HG03354 (cell line): ENCODE measurements at regions not wholly inside any gene's neighbourhood (a gene's known extent, or its start where the extent isn't known, plus 50 kb on each side); places are given as distances from the start of the nearest gene placed in this dataset.

Source experiments
- ATAC-seq: cut with Tn5 transposase; IDR thresholded peaks from one replicate; pipeline ENCODE4 v1.9.1; 2021; ENCODE audit warnings: mild to moderate bottlenecking; ENCODE audit not compliant: unreplicated experiment, poor library complexity, severe bottlenecking

DNA sequence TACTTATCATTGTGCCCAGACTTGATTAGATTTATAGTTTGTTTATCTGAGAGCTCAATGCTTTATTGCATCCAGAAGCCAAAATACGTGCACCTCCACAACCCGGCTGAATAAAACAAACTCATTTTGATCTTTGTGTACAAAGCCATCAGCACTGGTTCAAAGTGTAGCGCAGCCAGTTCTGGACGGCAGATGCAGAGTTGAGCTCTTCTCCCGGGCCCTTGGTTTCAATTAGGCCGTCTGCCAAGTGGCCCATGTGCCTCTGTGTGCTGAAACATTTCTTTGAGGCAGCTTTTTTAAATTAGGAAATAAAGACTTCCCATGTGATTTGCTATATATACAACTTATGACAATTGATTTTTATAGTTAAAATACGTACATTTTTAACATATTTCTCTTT, 96.2 kb upstream of the RSPO3 start:
- ATAC-seq: no peak

DNA sequence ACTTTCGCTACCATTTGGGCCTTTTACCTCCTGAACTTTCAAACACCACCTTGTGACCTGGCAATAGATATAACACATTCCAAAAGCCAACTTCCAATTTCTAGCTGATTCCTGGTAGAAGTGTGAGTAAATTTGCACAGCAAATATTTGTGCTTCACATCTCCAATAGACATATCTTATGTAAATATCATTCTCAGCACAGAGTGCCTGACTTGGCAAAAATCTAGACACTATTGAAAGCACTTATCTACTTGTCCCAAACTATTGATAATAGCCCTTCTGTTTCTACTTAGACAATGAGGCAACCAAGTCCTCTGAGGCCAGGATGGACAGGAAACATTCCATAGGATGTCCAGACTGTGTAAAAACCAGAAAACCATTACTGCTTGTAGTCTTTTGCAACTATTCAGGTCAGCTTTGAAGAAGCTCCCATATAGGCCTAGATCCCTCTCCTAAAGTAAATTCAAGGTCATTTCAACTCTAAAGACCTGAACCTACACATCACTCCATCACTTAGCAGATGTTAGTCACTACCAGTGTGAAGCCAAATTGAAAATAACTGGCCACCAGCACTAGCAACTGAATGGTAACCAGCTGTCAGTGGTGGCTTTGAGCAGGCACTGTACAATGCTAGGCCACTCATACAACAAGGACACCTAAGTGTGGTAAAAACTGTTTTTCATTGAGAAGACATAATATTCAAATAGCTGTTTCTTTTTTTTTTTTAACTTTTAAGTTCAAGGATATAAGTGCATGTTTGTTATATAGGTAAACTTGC, 95.3 kb upstream of the RSPO3 start:
- ATAC-seq: no peak

DNA sequence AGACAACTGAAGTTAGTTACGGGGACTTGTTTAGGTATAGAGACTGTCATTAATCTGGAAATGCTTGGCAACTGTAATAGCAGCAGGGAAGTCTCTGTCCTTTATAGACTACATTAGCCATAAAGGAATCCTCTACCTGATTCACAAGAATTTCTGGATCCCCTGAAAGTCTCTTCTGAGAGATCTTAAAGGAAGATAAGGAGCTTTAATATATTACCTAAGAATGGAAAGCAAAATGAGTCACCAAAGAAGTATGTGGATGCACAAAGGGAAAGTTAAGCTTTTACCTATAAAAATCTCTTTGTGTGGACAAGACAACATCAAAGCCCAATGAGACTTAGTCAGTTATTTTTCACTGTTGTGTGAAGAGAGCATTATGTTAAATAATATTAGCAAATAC, 92.2 kb upstream of the RSPO3 start:
- ATAC-seq: no peak

DNA sequence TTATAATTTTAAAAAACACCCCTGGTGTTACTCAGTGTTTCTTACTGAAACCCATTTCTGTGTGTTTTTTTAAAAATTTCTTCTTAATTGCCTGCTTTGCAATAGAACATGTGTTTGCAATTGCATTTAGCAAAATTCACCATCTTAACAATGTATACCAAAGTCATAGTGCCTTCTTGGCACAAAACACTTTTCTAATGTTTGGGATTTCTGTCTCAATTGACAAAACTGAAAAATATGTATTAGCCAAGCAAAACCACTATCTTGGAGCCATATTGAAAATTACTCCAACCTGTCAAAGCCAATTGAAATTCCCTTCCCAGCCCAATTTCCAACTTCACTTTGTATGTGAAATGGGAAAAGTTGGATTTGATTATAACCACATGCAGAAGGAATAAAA, 88.4 kb upstream of the RSPO3 start:
- no peak for ATAC-seq

DNA sequence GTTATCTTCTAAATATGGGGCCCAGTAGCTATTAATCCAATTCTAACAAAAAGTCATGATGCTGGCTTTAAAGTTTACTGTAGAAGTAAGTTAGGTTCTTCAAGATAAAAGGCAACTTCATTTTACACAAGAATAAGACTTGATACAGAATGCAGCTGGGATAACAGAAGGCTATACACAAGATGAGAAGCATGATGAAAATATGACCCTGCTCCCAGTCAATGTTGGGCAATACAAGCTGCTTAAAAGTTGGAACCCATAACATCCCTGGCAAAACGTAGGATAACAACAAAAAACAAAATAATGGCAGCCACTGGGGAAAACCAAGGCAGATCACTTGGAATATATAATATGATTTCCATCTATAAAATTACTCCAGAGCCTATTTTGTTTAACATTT, 87.6 kb upstream of the RSPO3 start:
- ATAC-seq: no peak

DNA sequence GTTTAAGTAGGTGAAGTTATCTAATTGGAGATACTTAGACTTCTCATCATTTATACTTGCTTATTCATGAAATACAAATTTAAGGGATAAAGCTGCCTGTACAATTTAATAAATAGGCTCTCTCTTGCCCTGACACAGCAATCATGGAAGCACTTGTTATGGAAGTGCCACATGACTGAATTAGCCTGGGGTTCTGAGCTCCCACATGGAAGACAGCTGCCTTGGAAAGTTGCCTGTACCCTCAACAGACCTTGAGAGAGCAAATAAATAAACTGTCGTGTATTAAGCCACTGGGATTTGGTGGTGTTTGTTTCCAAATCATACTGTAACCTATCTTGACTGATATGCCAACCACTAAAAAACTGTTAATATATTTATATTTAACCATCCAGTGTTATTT, 87.0 kb upstream of the RSPO3 start:
- ATAC-seq: no peak

DNA sequence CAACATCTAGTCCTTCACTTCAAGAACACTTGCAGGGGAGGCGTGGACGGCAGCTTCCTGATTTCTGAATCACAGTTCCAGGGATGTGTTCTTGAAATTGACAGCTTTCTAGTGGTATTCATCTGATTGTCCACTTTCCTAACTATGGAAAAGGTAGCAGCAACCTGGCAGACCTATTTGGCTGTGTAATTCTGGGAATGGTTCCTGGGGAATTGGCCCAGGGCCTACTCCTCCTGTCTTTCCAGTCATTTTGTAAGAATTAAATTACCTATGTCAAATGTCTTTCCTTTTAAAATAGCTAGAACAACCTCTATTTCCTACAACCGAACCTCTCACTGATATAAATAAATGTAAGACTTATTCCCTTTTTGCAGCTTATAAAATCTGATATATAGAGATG, 85.5 kb upstream of the RSPO3 start:
- no peak for ATAC-seq

DNA sequence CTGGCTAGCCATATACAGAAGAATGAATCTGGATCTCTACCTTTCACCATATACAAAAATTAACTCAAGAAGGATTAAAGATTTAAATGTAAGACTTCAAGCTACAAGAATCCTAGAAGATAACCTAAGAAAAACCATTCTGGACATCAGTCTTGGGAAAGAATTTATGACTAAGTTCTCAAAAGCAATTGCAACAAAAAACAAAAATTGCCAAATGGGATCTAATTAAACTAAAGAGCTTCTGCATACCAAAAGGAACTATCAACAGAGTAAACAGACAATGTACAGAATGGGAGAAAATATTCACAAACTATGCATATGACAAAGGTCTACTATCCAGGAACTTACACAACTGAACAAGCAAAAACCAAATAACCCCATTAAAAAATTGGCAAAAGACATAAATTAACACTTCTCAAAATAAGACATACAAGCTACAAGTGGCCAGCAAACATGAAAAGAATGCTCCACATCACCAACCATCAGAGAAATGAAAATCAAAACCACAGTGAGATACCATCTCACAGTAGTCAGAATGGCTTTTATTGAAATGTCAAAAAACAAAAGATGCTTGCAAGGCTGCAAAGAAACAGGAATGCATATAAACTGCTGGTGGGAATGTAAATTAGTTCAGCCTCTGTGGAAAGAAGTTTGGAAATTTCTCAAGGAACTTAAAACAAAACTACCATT, 66.8 kb upstream of the RSPO3 start:
- ATAC-seq: no peak

DNA sequence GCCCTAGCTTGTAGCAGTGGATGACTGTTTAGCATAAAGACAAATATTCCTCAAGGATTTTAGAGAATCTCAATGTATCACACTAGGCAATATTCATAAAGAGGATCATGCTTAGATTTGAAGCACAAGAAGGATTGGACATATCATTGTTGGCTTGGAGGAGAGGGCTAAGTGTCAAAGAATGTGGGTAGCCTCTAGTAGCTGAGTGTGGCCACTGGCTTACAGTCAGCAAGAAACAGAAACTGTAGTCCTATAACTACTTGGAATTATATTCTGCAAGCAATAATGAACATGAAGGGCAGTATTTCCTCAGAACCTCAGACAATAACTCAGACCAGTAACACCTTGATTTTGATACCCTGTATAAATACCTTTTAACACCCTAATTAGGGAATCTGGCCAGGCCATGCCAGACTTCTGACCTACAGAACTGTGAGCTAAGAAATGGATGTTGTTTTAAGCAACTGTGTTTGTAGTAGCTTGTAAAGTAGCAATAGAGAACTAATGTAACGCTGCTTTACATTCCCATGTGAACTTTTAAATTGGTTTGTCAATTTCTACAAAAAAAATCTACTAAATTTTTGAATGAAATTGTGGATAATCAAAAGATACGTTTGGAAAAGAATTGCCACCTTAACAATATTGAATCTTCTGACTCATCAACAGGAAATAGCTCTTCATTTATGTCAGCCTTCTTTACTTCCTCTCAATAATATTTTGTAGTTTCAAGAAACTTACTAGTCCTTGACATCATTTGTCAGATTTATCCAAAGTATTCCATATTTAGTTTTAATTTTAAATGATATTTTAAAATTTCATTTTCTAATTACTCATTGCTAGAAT, 65.2 kb upstream of the RSPO3 start:
- ATAC-seq: no peak

DNA sequence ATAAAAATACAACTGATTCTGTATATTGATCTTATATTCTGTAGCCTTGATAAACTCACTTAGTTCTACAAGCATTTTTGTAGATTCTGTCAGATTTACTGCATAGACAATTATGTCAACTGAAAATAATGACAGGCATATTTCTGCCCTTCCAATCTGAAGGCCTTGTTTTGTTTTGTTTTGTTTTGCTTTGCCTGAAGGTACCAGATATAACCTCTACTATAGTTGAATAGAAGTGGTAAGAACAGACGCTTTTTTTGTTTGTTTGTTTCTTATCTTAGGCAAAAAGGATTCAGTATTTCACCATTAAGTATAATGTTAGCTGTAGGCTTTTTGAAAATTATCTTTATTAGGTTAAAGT, 64.6 kb upstream of the RSPO3 start:
- no peak for ATAC-seq

DNA sequence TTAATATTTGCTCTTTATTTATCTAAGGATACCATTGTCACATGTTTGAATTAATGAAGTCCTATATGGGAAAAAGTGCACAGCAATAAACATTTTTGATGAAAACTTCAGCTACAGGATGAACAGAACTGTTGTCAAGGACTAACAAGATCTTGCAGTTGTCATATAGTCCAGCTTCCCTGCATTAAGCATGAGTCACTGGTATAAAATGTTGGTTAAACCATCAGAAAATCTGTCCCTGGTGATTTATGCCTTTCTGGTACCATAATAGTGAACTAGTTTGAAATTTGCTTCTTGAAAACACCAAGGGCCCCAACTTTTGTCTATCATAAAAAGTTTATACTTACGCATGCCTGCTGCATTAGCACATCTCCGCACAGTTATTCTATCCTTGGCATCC, 60.4 kb upstream of the RSPO3 start:
- ATAC-seq: no peak

DNA sequence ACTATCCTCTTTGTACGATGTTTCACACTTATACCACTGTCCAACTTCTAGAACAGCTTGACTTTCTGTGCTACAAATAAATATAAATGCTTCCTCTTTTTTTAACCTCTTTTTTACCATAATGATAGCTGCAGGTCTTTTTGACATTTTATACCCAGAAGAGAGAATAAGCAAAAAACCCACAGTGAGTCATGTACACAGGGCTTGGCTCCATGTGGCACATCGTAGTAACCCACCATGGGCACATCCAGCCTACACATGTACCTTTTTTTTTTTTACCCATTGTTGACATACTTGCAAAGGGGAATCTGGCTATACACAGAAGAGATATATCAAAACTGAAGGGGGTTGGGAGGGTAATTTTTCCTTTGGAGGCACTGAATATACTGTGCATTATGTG, 59.5 kb upstream of the RSPO3 start:
- ATAC-seq: no peak
